HG02623 (cell line): ENCODE measurements at regions not wholly inside any gene's neighbourhood (a gene's known extent, or its start where the extent isn't known, plus 50 kb on each side); places are given as distances from the start of the nearest gene placed in this dataset.

Experiments
- ATAC-seq: cut with Tn5 transposase; IDR thresholded peaks from one replicate; pipeline ENCODE4 v1.9.1; 2021; ENCODE audit warnings: moderate library complexity; ENCODE audit not compliant: unreplicated experiment

- ATAC-seq, result no peak
Observed at GRCh38 chr3:174639970-174640369, 219.2 kb upstream of the NAALADL2 start.

GRCh38 chr3:174640932-174641331 is 218.2 kb upstream of the NAALADL2 start:
- ATAC-seq, result no peak

GRCh38 chr3:174644287-174644686 is 214.8 kb upstream of the NAALADL2 start:
- ATAC-seq, result no peak

- ATAC-seq, result no peak
Observed at GRCh38 chr3:174651951-174652350, 207.2 kb upstream of the NAALADL2 start.

- no peak for ATAC-seq
Observed at GRCh38 chr3:174659511-174659910, 199.6 kb upstream of the NAALADL2 start.

- no peak for ATAC-seq
Observed at GRCh38 chr3:174662653-174663052, 196.5 kb upstream of the NAALADL2 start.

- no peak for ATAC-seq
Observed at GRCh38 chr3:174667386-174667785, 191.7 kb upstream of the NAALADL2 start.

- no peak for ATAC-seq
Observed at GRCh38 chr3:174675406-174675805, 183.7 kb upstream of the NAALADL2 start.

GRCh38 chr3:174681784-174682183 is 177.3 kb upstream of the NAALADL2 start:
- ATAC-seq, result no peak

- no peak for ATAC-seq
Observed at GRCh38 chr3:174685796-174686195, 173.3 kb upstream of the NAALADL2 start.

GRCh38 chr3:174697310-174697709 is 161.8 kb upstream of the NAALADL2 start:
- ATAC-seq, result no peak

- ATAC-seq, result no peak
Observed at GRCh38 chr3:174700736-174701135, 158.4 kb upstream of the NAALADL2 start.

- no peak for ATAC-seq
Observed at GRCh38 chr3:174710612-174711011, 148.5 kb upstream of the NAALADL2 start.

- ATAC-seq, result no peak
Observed at GRCh38 chr3:174715386-174715785, 143.7 kb upstream of the NAALADL2 start.

GRCh38 chr3:174716956-174717505 is 142.1 kb upstream of the NAALADL2 start:
- ATAC-seq, result no peak

- ATAC-seq, result no peak
Observed at GRCh38 chr3:174720717-174721116, 138.4 kb upstream of the NAALADL2 start.

- no peak for ATAC-seq
Observed at GRCh38 chr3:174725303-174725702, 133.8 kb upstream of the NAALADL2 start.

- ATAC-seq, result no peak
Observed at GRCh38 chr3:174737966-174738365, 121.2 kb upstream of the NAALADL2 start.

- no peak for ATAC-seq
Observed at GRCh38 chr3:174749143-174749542, 110.0 kb upstream of the NAALADL2 start.

- ATAC-seq, result no peak
Observed at GRCh38 chr3:174755833-174756829, 103.0 kb upstream of the NAALADL2 start.

- ATAC-seq, result no peak
Observed at GRCh38 chr3:174758943-174759342, 100.2 kb upstream of the NAALADL2 start.

GRCh38 chr3:174767406-174767805 is 91.7 kb upstream of the NAALADL2 start:
- no peak for ATAC-seq
